Dedifferentiated amniotic fluid mesenchymal stem cell (primary cell): ENCODE measurements at regions not wholly inside any gene's neighbourhood (a gene's known extent, or its start where the extent isn't known, plus 50 kb on each side); places are given as distances from the start of the nearest gene placed in this dataset.

ENCODE experiments used
- DNase-seq: peaks from one replicate; pipeline ENCODE4 v3.0.0-alpha.2; 2016; ENCODE audit errors: extremely low spot score

GRCh38 chr9:1683951-1684350, 331.2 kb upstream of the SMARCA2 start:
- no peak for DNase-seq

GRCh38 chr9:1698991-1699390, 316.2 kb upstream of the SMARCA2 start:
- no peak for DNase-seq

GRCh38 chr9:1701113-1701512, 314.0 kb upstream of the SMARCA2 start:
- DNase-seq: no peak

GRCh38 chr9:1702701-1703100, 312.4 kb upstream of the SMARCA2 start:
- DNase-seq: no peak

GRCh38 chr9:1707291-1707690, 307.9 kb upstream of the SMARCA2 start:
- no peak for DNase-seq

- no peak for DNase-seq
Measured at GRCh38 chr9:1708219-1708618, 306.9 kb upstream of the SMARCA2 start.

GRCh38 chr9:1709347-1709746, 305.8 kb upstream of the SMARCA2 start:
- no peak for DNase-seq

- no peak for DNase-seq
Measured at GRCh38 chr9:1712861-1713450, 302.2 kb upstream of the SMARCA2 start.

GRCh38 chr9:1713841-1714240, 301.3 kb upstream of the SMARCA2 start:
- DNase-seq: no peak

- no peak for DNase-seq
Measured at GRCh38 chr9:1717882-1718281, 297.3 kb upstream of the SMARCA2 start.

- no peak for DNase-seq
Measured at GRCh38 chr9:1718836-1719235, 296.3 kb upstream of the SMARCA2 start.

GRCh38 chr9:1721196-1721595, 294.0 kb upstream of the SMARCA2 start:
- DNase-seq: no peak

GRCh38 chr9:1722404-1722803, 292.7 kb upstream of the SMARCA2 start:
- no peak for DNase-seq

- DNase-seq: no peak
Measured at GRCh38 chr9:1723522-1724015, 291.6 kb upstream of the SMARCA2 start.

- DNase-seq: no peak
Measured at GRCh38 chr9:1726993-1727759, 288.0 kb upstream of the SMARCA2 start.

- DNase-seq: no peak
Measured at GRCh38 chr9:1729631-1730030, 285.5 kb upstream of the SMARCA2 start.

GRCh38 chr9:1732670-1733069, 282.5 kb upstream of the SMARCA2 start:
- DNase-seq: no peak

GRCh38 chr9:1738511-1739100, 276.5 kb upstream of the SMARCA2 start:
- no peak for DNase-seq

- DNase-seq: no peak
Measured at GRCh38 chr9:1743121-1743960, 271.8 kb upstream of the SMARCA2 start.

GRCh38 chr9:1745980-1746379, 269.2 kb upstream of the SMARCA2 start:
- no peak for DNase-seq

GRCh38 chr9:1747417-1747967, 267.7 kb upstream of the SMARCA2 start:
- no peak for DNase-seq

- no peak for DNase-seq
Measured at GRCh38 chr9:1748407-1748806, 266.7 kb upstream of the SMARCA2 start.
